Endodermal cell (in vitro differentiated cells): ENCODE measurements at regions not wholly inside any gene's neighbourhood (a gene's known extent, or its start where the extent isn't known, plus 50 kb on each side); places are given as distances from the start of the nearest gene placed in this dataset.

ENCODE experiments used
- DNase-seq: peaks from one replicate; pipeline ENCODE4 v3.0.0-alpha.2; 2017
- H3K27ac ChIP-seq: 2 replicates; pipeline ENCODE4 v1.5.1; 2013; ENCODE audit warnings: mild to moderate bottlenecking, low read depth, low read length, moderate library complexity
- H3K27me3 ChIP-seq: 2 replicates; pipeline ENCODE4 v1.6.1; 2013; ENCODE audit warnings: mild to moderate bottlenecking, low read length, moderate library complexity; ENCODE audit not compliant: insufficient read depth, control insufficient read depth, poor library complexity, severe bottlenecking
- H3K36me3 ChIP-seq: 2 replicates; pipeline ENCODE4 v1.7.0; 2013; ENCODE audit warnings: mild to moderate bottlenecking, low read length, moderate library complexity; ENCODE audit not compliant: control insufficient read depth, insufficient read depth
- H3K4me1 ChIP-seq: one replicate; pipeline ENCODE4 v1.7.0; 2013; ENCODE audit warnings: low read length; ENCODE audit not compliant: control insufficient read depth, insufficient read depth
- H3K4me3 ChIP-seq: 2 replicates; pipeline ENCODE4 v1.5.1; 2013; ENCODE audit warnings: mild to moderate bottlenecking, low read length, moderate library complexity
- H3K9ac ChIP-seq: 2 replicates; pipeline ENCODE4 v1.6.1; 2013; ENCODE audit warnings: mild to moderate bottlenecking, low read length, moderate library complexity; ENCODE audit not compliant: poor library complexity, severe bottlenecking; ENCODE audit errors: extremely low read depth
- H3K9me3 ChIP-seq: 2 replicates; pipeline ENCODE4 v1.6.1; 2013; ENCODE audit warnings: mild to moderate bottlenecking, low read length, moderate library complexity; ENCODE audit not compliant: control insufficient read depth
- H3K27ac Mint-ChIP-seq: 2 replicates; pipeline ENCODE4 v1.8.0; 2020; ENCODE audit warnings: mixed read lengths
- H3K27me3 Mint-ChIP-seq: 2 replicates; pipeline ENCODE4 v1.8.0; 2021; ENCODE audit warnings: mild to moderate bottlenecking, mixed read lengths; ENCODE audit not compliant: insufficient read depth
- H3K36me3 Mint-ChIP-seq: 2 replicates; pipeline ENCODE4 v1.8.0; 2020; ENCODE audit warnings: low read depth, mixed read lengths
- H3K4me1 Mint-ChIP-seq: 2 replicates; pipeline ENCODE4 v1.8.0; 2020; ENCODE audit warnings: mixed read lengths
- H3K4me3 Mint-ChIP-seq: 2 replicates; pipeline ENCODE4 v1.8.0; 2020; ENCODE audit warnings: mild to moderate bottlenecking, moderate library complexity, mixed read lengths
- H3K9me3 Mint-ChIP-seq: 2 replicates; pipeline ENCODE4 v1.8.0; 2020; ENCODE audit warnings: mild to moderate bottlenecking, mixed read lengths
- CTCF ChIP-seq: fragments of 200-600 bp; sonication (generic); conservative IDR thresholded peaks from 2 replicates; pipeline ENCODE4 v1.5.0; 2021; ENCODE audit warnings: antibody characterized with exemption, mild to moderate bottlenecking
- WGBS, 2 experiments: methylation state at CpG; one replicate each; pipeline versions ENCODE4 v1.1.5 to v1.1.7; 2013; ENCODE audit warnings: missing lambda C conversion rate in 2 of 2, mixed read lengths in 1 of 2; ENCODE audit not compliant: insufficient coverage in 1 of 2, insufficient read length in 1 of 2; 5-methylcytosine and 5-hydroxymethylcytosine counted together

- H3K36me3 Mint-ChIP-seq = no peaks in the 10 kb centered on the region
- H3K27me3 Mint-ChIP-seq = no peaks in the 10 kb centered on the region
- H3K4me1 Mint-ChIP-seq = no peaks in the 10 kb centered on the region
- Histone ChIP-seq H3K9ac (no peak overlapping the region), H3K36me3 (no peaks in the 10 kb centered on the region), H3K4me1 (no peaks in the 10 kb centered on the region), H3K9me3 (no peaks in the 10 kb centered on the region), H3K27me3 (no peaks in the 10 kb centered on the region), H3K4me3 (no peak overlapping the region), H3K27ac (no peak overlapping the region)
- no peak for DNase-seq
- no peak overlapping the region for H3K27ac Mint-ChIP-seq
- 91 to 100% methylated on average over 3 to 6 of the region's 6 CpGs for WGBS, 2 experiments
- H3K4me3 Mint-ChIP-seq = no peak overlapping the region
- H3K9me3 Mint-ChIP-seq = no peaks in the 10 kb centered on the region
- TF ChIP-seq CTCF = no peak
Measured at GRCh38 chr4:144906181-144906925, 191.6 kb downstream of the ANAPC10 start.

- no peaks in the 10 kb centered on the region for H3K36me3 ChIP-seq
- Mint-ChIP-seq H3K4me3 (no peak overlapping the region), H3K9me3 (peaks cover 4% of the 10 kb centered on the region), H3K27me3 (no peaks in the 10 kb centered on the region), H3K4me1 (no peaks in the 10 kb centered on the region), H3K27ac (no peak overlapping the region), H3K36me3 (no peaks in the 10 kb centered on the region)
- DNase-seq = no peak
- no peak overlapping the region for H3K27ac ChIP-seq
- H3K4me3 ChIP-seq = no peak overlapping the region
- 80 to 91% methylated on average over 1 to 2 of the region's 2 CpGs for WGBS, 2 experiments
- no peaks in the 10 kb centered on the region for H3K27me3 ChIP-seq
- TF ChIP-seq CTCF = no peak
- no peaks in the 10 kb centered on the region for H3K4me1 ChIP-seq
- peaks cover 12% of the 10 kb centered on the region for H3K9me3 ChIP-seq
- no peak overlapping the region for H3K9ac ChIP-seq
Measured at GRCh38 chr4:144910723-144911122, 187.3 kb downstream of the ANAPC10 start.
